ENCODE measurements at regions not wholly inside any gene's neighbourhood (a gene's known extent, or its start where the extent isn't known, plus 50 kb on each side); places are given as distances from the start of the nearest gene placed in this dataset.

GRCh38 chr1:182129398-182129797 lies 67.9 kb upstream of the ZNF648 start:
- no peak for DNase-seq (ENCODE audit: low read depth in 2 of 2, low spot score in 1 of 2)

- no peak for DNase-seq (ENCODE audit: low read depth in 2 of 2, low spot score in 1 of 2)
These were observed 67.0 kb upstream of the ZNF648 start for GRCh38 chr1:182128502-182128901.

GRCh38 chr1:182127656-182128055 lies 66.1 kb upstream of the ZNF648 start:
- DNase-seq (ENCODE audit: low read depth in 2 of 2, low spot score in 1 of 2), result no peak

- DNase-seq (ENCODE audit: low read depth in 2 of 2, low spot score in 1 of 2), result no peak
These were observed 64.8 kb upstream of the ZNF648 start for GRCh38 chr1:182126272-182126800.

GRCh38 chr1:182122913-182123260 lies 61.4 kb upstream of the ZNF648 start:
- DNase-seq (ENCODE audit: low read depth in 2 of 2, low spot score in 1 of 2), result no peak

GRCh38 chr1:182122256-182122912 lies 60.9 kb upstream of the ZNF648 start:
- no peak for DNase-seq (ENCODE audit: low read depth in 2 of 2, low spot score in 1 of 2)

- DNase-seq (ENCODE audit: low read depth in 2 of 2, low spot score in 1 of 2), result no peak
These were observed 60.3 kb upstream of the ZNF648 start for GRCh38 chr1:182121787-182122186.

GRCh38 chr1:182120411-182121258 lies 59.1 kb upstream of the ZNF648 start:
- no peak for DNase-seq (ENCODE audit: low read depth in 2 of 2, low spot score in 1 of 2)

GRCh38 chr1:182119631-182120030 lies 58.1 kb upstream of the ZNF648 start:
- no peak for DNase-seq (ENCODE audit: low read depth in 2 of 2, low spot score in 1 of 2)

- DNase-seq (ENCODE audit: low read depth in 2 of 2, low spot score in 1 of 2), result no peak
These were observed 57.3 kb upstream of the ZNF648 start for GRCh38 chr1:182118851-182119250.

- no peak for DNase-seq (ENCODE audit: low read depth in 2 of 2, low spot score in 1 of 2)
These were observed 53.1 kb upstream of the ZNF648 start for GRCh38 chr1:182114627-182115023.

- DNase-seq (ENCODE audit: low read depth in 2 of 2, low spot score in 1 of 2), result no peak
These were observed 52.5 kb upstream of the ZNF648 start for GRCh38 chr1:182113879-182114626.

GRCh38 chr1:182111496-182111895 lies 50.0 kb upstream of the ZNF648 start:
- no peak for DNase-seq (ENCODE audit: low read depth in 2 of 2, low spot score in 1 of 2)
